H9 (cell line): ENCODE measurements at regions not wholly inside any gene's neighbourhood (a gene's known extent, or its start where the extent isn't known, plus 50 kb on each side); places are given as distances from the start of the nearest gene placed in this dataset.

Experiments used
- DNase-seq: peaks from one replicate; pipeline ENCODE4 v3.0.0-alpha.2; 2017
- H2AFZ ChIP-seq: one replicate; pipeline ENCODE4 v1.6.1; 2013; ENCODE audit warnings: mild to moderate bottlenecking, low read length, control low read depth, moderate library complexity
- H2AK5ac ChIP-seq: 2 replicates; pipeline ENCODE4 v1.6.1; 2013; ENCODE audit warnings: low read length, control low read depth, mixed read lengths; ENCODE audit not compliant: insufficient read length
- H2BK120ac ChIP-seq: one replicate; pipeline ENCODE4 v1.6.1; 2013; ENCODE audit warnings: low read depth, mild to moderate bottlenecking, low read length, control low read depth, inconsistent platforms; ENCODE audit not compliant: poor library complexity, severe bottlenecking
- H2BK12ac ChIP-seq: 2 replicates; pipeline ENCODE4 v1.6.1; 2013; ENCODE audit warnings: low read length, control low read depth, mixed read lengths, low read depth; ENCODE audit not compliant: insufficient read length
- H2BK15ac ChIP-seq: 2 replicates; pipeline ENCODE4 v1.6.1; 2013; ENCODE audit warnings: low read depth, low read length, control low read depth
- H2BK20ac ChIP-seq: one replicate; pipeline ENCODE4 v1.6.1; 2013; ENCODE audit warnings: low read depth, mild to moderate bottlenecking, low read length, control low read depth, inconsistent platforms; ENCODE audit not compliant: poor library complexity, severe bottlenecking
- H2BK5ac ChIP-seq: 2 replicates; pipeline ENCODE4 v1.6.1; 2013; ENCODE audit warnings: low read length, control low read depth, mixed read lengths; ENCODE audit not compliant: insufficient read length
- H3K14ac ChIP-seq: 2 replicates; pipeline ENCODE4 v1.6.1; 2013; ENCODE audit warnings: low read length, control low read depth; ENCODE audit not compliant: insufficient read depth
- H3K18ac ChIP-seq: 2 replicates; pipeline ENCODE4 v1.6.1; 2013; ENCODE audit warnings: low read depth, mild to moderate bottlenecking, mixed read lengths, low read length, control low read depth; ENCODE audit not compliant: insufficient read length
- H3K23ac ChIP-seq: 2 replicates; pipeline ENCODE4 v1.6.1; 2013; ENCODE audit warnings: low read length, control low read depth, mixed read lengths, low read depth; ENCODE audit not compliant: insufficient read length
- H3K23me2 ChIP-seq: 2 replicates; pipeline ENCODE4 v1.6.1; 2013; ENCODE audit warnings: low read depth, mild to moderate bottlenecking, mixed read lengths, low read length, control low read depth; ENCODE audit not compliant: insufficient read length, poor library complexity, severe bottlenecking
- H3K27ac ChIP-seq: 2 replicates; pipeline ENCODE4 v1.5.1; 2013; ENCODE audit warnings: low read length, control low read depth, mixed read lengths, low read depth; ENCODE audit not compliant: insufficient read length
- H3K27me3 ChIP-seq: 2 replicates; pipeline ENCODE4 v1.6.1; 2013; ENCODE audit warnings: low read length, control low read depth, inconsistent platforms; ENCODE audit not compliant: insufficient read depth
- H3K4ac ChIP-seq: 2 replicates; pipeline ENCODE4 v1.6.1; 2013; ENCODE audit warnings: low read depth, mild to moderate bottlenecking, control low read depth, inconsistent platforms, low read length, moderate library complexity
- H3K4me1 ChIP-seq: 2 replicates; pipeline ENCODE4 v1.6.1; 2013; ENCODE audit warnings: low read length, control low read depth, inconsistent platforms; ENCODE audit not compliant: insufficient read depth
- H3K4me2 ChIP-seq: 2 replicates; pipeline ENCODE4 v1.6.1; 2013; ENCODE audit warnings: low read length, control low read depth, mixed read lengths; ENCODE audit not compliant: insufficient read length, insufficient read depth
- H3K56ac ChIP-seq: 2 replicates; pipeline ENCODE4 v1.6.1; 2013; ENCODE audit warnings: low read depth, mild to moderate bottlenecking, mixed read lengths, low read length, control low read depth; ENCODE audit not compliant: insufficient read length
- H3K79me1 ChIP-seq: 2 replicates; pipeline ENCODE4 v1.6.1; 2013; ENCODE audit warnings: low read depth, mild to moderate bottlenecking, moderate library complexity, low read length, control low read depth, inconsistent platforms; ENCODE audit not compliant: insufficient read depth, poor library complexity, severe bottlenecking
- H3K79me2 ChIP-seq: 2 replicates; pipeline ENCODE4 v1.6.1; 2013; ENCODE audit warnings: low read length, control low read depth, inconsistent platforms; ENCODE audit not compliant: insufficient read depth
- H3K9ac ChIP-seq: 2 replicates; pipeline ENCODE4 v1.6.1; 2013; ENCODE audit warnings: low read length, control low read depth, mixed read lengths; ENCODE audit not compliant: insufficient read length; ENCODE audit errors: extremely low read depth
- H3K9me3 ChIP-seq: one replicate; pipeline ENCODE4 v1.6.1; 2013; ENCODE audit warnings: low read depth, low read length, inconsistent platforms; ENCODE audit not compliant: control insufficient read depth
- H3T11ph ChIP-seq: one replicate; pipeline ENCODE4 v1.6.1; 2013; ENCODE audit warnings: mild to moderate bottlenecking, low read length, control low read depth, inconsistent platforms
- H4K20me1 ChIP-seq: one replicate; pipeline ENCODE4 v1.6.1; 2013; ENCODE audit not compliant: control insufficient read depth, insufficient read length, insufficient read depth
- H4K5ac ChIP-seq: 2 replicates; pipeline ENCODE4 v1.6.1; 2013; ENCODE audit warnings: low read depth, mild to moderate bottlenecking, mixed read lengths, low read length, control low read depth; ENCODE audit not compliant: insufficient read length
- H4K8ac ChIP-seq: replicated peaks from 2 replicates; pipeline ENCODE4 v1.6.1; 2013; ENCODE audit warnings: low read length, control low read depth, mixed read lengths, low read depth; ENCODE audit not compliant: insufficient read length
- H4K91ac ChIP-seq: 2 replicates; pipeline ENCODE4 v1.6.1; 2013; ENCODE audit warnings: low read depth, mild to moderate bottlenecking, moderate library complexity, mixed read lengths, low read length, control low read depth; ENCODE audit not compliant: insufficient read length
- H3K27ac Mint-ChIP-seq, 3 experiments: 2 replicates in 2 of 3; 3 replicates in 1 of 3; pipeline ENCODE4 v1.8.0; 2020 to 2021; ENCODE audit warnings: mixed read lengths in 3 of 3, mild to moderate bottlenecking in 1 of 3, moderate library complexity in 1 of 3
- H3K27me3 Mint-ChIP-seq: 2 replicates; pipeline ENCODE4 v1.8.0; 2021; ENCODE audit warnings: low read depth, mild to moderate bottlenecking, moderate library complexity, mixed read lengths
- H3K36me3 Mint-ChIP-seq, 3 experiments: 2 replicates in 2 of 3; 3 replicates in 1 of 3; pipeline ENCODE4 v1.8.0; 2020 to 2021; ENCODE audit warnings: low read depth in 3 of 3, mixed read lengths in 3 of 3; ENCODE audit not compliant: insufficient read depth in 1 of 3
- H3K4me1 Mint-ChIP-seq, 2 experiments: 2 replicates each; pipeline ENCODE4 v1.8.0; 2020; ENCODE audit warnings: mixed read lengths in 2 of 2
- H3K4me3 Mint-ChIP-seq, 2 experiments: 2 replicates in 1 of 2; 3 replicates in 1 of 2; pipeline ENCODE4 v1.8.0; 2020 to 2021; ENCODE audit warnings: mild to moderate bottlenecking in 2 of 2, mixed read lengths in 2 of 2, moderate library complexity in 1 of 2
- H3K9me3 Mint-ChIP-seq, 2 experiments: 2 replicates in 1 of 2; 3 replicates in 1 of 2; pipeline ENCODE4 v1.8.0; 2020; ENCODE audit warnings: mild to moderate bottlenecking in 2 of 2, mixed read lengths in 2 of 2, moderate library complexity in 1 of 2
- WGBS: extraction: QIAGEN DNeasy Blood & Tissue Kit; methylation state at CpG from one replicate; pipeline ENCODE4 v1.1.7; 2013; ENCODE audit warnings: missing lambda C conversion rate, low lambda C conversion rate, mixed read lengths; ENCODE audit not compliant: insufficient read length; ENCODE audit errors: extremely low coverage; 5-methylcytosine and 5-hydroxymethylcytosine counted together
- TF ChIP-seq, protein P1 (sequence below): fragments of 200-600 bp; sonication (generic); conservative IDR thresholded peaks from 3 replicates; pipeline ENCODE4 v1.8.0; 2021; ENCODE audit warnings: antibody characterized with exemption, mild to moderate bottlenecking

DNA sequence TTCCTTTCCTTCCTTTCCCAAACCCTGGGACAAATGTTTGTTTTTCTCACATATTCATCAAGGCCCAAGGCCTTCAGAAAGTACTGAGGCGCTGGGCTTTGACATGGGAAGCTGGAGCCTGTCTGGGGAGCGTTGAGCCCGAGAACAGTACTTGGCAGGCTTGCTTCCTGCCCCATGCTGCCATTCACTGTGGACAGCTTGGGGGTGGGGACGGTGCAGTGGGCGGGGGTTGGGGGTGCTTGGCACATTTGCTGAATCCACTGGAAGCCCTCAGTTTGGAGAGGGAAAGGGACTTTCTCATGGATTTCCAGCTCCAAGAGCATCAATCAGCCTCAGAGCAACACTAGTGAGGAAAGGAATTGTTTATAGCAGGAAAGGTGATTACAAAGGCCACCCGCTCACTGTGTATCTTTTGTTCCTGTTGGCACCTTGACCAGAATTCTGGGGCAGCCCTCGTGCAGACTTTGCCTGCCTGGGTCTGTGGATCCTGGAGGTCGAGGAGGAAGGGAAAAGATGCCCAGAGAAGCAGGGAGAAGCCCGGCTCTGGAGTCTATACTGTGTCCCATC lies 199.8 kb upstream of the RGMA start:
- H3K18ac ChIP-seq = no peak overlapping the region
- no peak overlapping the region for H3T11ph ChIP-seq
- H3K23me2 ChIP-seq = peaks cover 2% of the 10 kb centered on the region
- no peaks in the 10 kb centered on the region for H3K9me3 ChIP-seq
- H3K4ac ChIP-seq = no peak overlapping the region
- H4K91ac ChIP-seq = no peak overlapping the region
- H3K4me2 ChIP-seq = no peak overlapping the region
- H2BK5ac ChIP-seq = no peak overlapping the region
- WGBS = no CpG with 5 or more reads among the region's 9 CpGs
- no peaks in the 10 kb centered on the region for H3K79me2 ChIP-seq
- H2BK20ac ChIP-seq = no peak overlapping the region
- Mint-ChIP-seq H3K36me3 (no peaks in the 10 kb centered on the region), H3K9me3 (no peaks in the 10 kb centered on the region), H3K4me3 (no peak overlapping the region), H3K27me3 (peaks cover 19% of the 10 kb centered on the region), H3K27ac (no peak overlapping the region), H3K4me1 (peaks cover 9 to 21% of the 10 kb centered on the region in 2 experiments)
- DNase-seq = no peak
- no peak overlapping the region for H3K23ac ChIP-seq
- no peak overlapping the region for H3K14ac ChIP-seq
- no peak overlapping the region for H4K8ac ChIP-seq
- no peaks in the 10 kb centered on the region for H3K79me1 ChIP-seq
- no peak overlapping the region for H4K5ac ChIP-seq
- no peak overlapping the region for H2BK15ac ChIP-seq
- H2BK12ac ChIP-seq = no peak overlapping the region
- H3K56ac ChIP-seq = no peak overlapping the region
- no peaks in the 10 kb centered on the region for H3K27me3 ChIP-seq
- H4K20me1 ChIP-seq = no peaks in the 10 kb centered on the region
- H3K27ac ChIP-seq = no peak overlapping the region
- H2AK5ac ChIP-seq = no peak overlapping the region
- H3K9ac ChIP-seq = no peak overlapping the region
- TF ChIP-seq, protein P1, sequence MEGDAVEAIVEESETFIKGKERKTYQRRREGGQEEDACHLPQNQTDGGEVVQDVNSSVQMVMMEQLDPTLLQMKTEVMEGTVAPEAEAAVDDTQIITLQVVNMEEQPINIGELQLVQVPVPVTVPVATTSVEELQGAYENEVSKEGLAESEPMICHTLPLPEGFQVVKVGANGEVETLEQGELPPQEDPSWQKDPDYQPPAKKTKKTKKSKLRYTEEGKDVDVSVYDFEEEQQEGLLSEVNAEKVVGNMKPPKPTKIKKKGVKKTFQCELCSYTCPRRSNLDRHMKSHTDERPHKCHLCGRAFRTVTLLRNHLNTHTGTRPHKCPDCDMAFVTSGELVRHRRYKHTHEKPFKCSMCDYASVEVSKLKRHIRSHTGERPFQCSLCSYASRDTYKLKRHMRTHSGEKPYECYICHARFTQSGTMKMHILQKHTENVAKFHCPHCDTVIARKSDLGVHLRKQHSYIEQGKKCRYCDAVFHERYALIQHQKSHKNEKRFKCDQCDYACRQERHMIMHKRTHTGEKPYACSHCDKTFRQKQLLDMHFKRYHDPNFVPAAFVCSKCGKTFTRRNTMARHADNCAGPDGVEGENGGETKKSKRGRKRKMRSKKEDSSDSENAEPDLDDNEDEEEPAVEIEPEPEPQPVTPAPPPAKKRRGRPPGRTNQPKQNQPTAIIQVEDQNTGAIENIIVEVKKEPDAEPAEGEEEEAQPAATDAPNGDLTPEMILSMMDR = no peak
- H3K4me1 ChIP-seq = no peaks in the 10 kb centered on the region
- H2AFZ ChIP-seq = no peak overlapping the region
- H2BK120ac ChIP-seq = no peak overlapping the region
